GM21825 (cell line): ENCODE measurements at regions not wholly inside any gene's neighbourhood (a gene's known extent, or its start where the extent isn't known, plus 50 kb on each side); places are given as distances from the start of the nearest gene placed in this dataset.
"Not testable (repeated sequence)": the region's sequence is repeated elsewhere in the genome, so short reads cannot be mapped to it uniquely, and the experiment has no call there.

Experiments
- ATAC-seq: cut with Tn5 transposase; IDR thresholded peaks from one replicate; pipeline ENCODE4 v1.9.1; 2021; ENCODE audit warnings: mild to moderate bottlenecking, moderate library complexity; ENCODE audit not compliant: unreplicated experiment

GRCh38 chrX:30008031-30008430, 207.3 kb upstream of the MAGEB2 start:
- no peak for ATAC-seq

DNA sequence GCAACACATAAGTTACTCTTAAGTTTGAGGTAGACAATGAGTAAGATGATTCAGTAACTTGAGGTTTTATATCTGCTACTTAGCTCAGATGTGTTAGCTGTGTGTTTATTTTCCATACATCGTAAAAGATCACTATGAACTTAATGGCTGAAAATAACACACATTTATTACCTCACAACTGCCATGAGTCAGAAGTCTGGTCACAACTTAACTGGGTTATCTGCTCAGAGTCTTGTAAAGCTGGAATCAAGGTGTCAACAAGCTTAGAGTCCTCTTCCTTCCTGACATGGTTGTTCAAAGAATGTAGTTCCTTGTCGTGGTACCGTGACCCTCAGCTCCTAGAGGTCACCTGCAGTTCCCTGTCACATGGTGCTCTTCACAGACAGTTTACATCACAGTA, 204.9 kb upstream of the MAGEB2 start:
- ATAC-seq: no peak

GRCh38 chrX:30015440-30015839, 199.9 kb upstream of the MAGEB2 start:
- no peak for ATAC-seq

DNA sequence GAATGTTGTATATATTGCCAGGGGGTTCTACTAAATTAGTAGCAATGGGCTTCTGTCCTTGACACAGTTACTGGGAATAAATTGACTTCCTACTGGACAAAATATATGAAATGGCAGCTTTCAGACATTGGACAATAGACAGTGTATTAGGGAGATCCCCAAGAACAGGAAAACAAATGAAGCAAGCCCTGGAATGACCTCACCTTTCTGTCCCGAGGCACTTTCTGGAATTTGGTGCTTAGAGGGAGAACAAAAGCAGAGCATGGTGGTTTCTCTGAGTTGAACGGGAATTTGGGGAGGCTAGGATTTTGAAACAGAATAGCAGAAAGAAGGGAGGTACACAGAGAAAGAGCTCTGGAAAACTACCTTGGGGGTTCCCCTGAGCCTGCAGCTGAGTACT, 187.7 kb upstream of the MAGEB2 start:
- no peak for ATAC-seq

GRCh38 chrX:30036406-30036805, 179.0 kb upstream of the MAGEB2 start:
- not testable (repeated sequence) for ATAC-seq

GRCh38 chrX:30039768-30040167, 175.6 kb upstream of the MAGEB2 start:
- ATAC-seq: no peak

GRCh38 chrX:30060718-30061117, 154.6 kb upstream of the MAGEB2 start:
- ATAC-seq: no peak

DNA sequence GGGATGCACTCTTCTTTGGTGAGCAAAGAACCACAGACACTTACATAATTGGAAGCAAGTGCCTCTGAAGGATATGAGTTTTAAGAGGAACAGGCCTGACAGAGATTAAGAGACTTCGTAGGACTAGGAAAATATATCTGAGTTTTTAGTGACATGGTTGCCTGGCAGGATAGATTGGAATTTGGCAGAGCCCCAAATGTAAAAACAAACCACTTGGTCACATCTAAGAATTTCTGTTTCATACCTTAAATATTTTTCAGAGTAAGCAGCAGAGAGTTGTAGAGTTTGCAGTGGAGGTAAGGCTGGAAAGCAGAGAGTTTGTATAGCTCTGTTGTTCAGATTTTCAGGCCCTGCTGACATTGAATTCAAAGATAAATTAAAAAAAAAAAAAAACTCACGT, 150.1 kb upstream of the MAGEB2 start:
- ATAC-seq: no peak

DNA sequence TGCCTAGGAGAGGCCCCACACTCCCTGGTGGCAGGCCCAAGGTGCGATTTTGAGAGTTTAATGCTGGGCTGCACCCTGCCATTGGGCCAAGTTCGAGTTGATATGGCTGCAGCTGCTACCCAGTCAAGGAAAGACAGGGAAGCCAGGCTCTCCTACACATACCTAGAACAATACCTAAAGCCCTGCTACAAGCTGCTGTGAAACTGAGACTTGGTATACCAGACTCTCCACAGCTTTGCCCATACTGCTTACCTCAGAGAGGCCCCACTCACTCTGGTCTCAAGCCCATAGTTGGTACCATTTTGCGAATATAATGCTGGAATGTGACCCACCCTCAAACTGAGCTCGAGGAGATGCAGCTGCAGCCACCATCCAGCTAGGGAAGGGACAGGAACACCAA, 147.7 kb upstream of the MAGEB2 start:
- no peak for ATAC-seq

DNA sequence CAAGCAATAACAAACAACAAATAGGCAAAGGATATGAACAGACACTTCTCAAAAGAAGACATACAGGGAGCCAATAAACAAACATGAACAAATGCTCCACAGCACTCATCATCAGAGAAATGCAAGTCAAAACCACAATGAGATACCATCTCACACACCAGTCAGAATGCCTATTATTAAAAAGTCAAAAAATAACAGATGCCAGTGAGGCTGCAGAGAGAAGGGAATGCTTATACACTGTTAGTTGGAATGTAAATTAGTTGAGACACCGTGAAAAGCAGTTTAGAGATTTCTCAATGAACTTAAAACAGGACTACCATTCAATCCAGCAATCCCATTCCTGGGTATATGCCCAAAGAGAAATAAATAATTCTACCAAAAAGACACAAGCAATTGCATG, 129.8 kb upstream of the MAGEB2 start:
- no peak for ATAC-seq

- ATAC-seq: no peak
Measured at GRCh38 chrX:30111431-30111830, 103.9 kb upstream of the MAGEB2 start.

DNA sequence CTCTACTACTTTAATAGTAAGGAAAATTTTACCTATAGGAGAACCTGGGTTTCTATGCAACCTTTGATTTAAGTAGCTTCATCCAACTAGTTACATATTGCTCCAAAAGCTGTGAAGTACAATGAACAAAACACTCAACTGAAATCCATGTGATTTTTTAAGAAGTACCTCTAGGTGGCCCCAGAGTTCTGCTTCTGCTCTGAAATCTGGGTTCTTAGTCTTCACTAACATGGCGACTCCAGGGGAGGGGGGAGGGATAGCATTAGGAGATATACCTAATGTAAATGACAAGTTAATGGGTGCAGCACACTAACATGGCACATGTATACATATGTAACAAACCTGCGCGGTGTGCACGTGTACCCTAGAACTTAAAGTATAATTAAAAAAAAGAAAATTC, 73.4 kb upstream of the MAGEB2 start:
- peak; percentile 85 for ATAC-seq

DNA sequence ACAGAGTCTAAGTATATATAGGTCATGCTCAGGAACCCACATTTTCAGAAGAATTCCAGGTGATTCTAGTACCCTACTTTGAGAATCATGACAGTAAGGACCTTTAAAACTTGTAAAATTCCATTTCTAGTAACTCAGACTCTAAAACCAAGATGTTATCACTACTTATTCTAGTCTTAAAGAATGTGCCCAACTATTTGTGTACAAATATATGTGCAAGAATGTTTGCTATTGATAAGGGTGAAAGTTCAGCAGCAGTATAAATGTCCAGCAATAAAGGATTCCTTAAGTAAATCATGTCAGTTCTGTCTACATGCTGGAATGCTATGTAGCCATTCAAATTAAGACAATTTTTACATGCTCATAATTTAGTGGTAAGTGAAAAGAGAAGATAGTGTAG, 71.1 kb upstream of the MAGEB2 start:
- no peak for ATAC-seq

DNA sequence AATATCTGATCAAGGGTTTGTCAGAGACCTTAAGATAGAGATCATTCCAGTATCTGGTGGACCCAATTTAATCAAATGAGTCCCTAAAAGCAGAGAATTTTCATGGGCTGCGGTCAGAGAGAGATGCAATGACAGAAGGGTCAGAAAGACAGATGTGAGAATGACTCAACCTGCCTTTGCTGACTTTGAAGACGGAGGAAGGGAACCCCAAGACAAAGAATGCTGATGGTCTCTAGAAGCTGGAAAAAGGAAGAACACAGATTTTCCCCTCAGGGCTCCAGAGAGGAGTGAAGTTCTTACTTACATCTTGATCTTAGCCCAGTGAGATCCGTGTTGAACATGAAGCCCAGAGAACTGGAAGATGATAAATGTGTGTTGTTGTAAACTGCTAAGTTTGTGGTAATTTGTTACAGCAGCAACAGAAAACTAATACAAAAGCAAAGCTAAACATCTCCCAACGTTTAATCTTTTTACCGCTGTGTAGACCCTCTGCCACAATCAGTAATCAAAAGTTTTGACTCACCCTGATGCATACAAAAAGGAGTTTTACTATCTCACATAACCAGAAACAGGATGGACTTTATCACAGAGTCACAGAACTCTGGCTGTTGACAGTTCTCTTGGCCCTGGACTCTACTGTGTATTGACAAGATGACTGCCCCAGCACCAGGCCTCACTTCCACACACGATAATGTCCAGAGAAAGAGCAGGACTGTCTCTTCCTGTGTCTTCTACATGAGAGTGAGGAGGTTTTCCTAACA, 70.2 kb upstream of the MAGEB2 start:
- no peak for ATAC-seq

- no peak for ATAC-seq
Measured at GRCh38 chrX:30147996-30148643, 67.2 kb upstream of the MAGEB2 start.

GRCh38 chrX:30149206-30149605, 66.2 kb upstream of the MAGEB2 start:
- not testable (repeated sequence) for ATAC-seq

DNA sequence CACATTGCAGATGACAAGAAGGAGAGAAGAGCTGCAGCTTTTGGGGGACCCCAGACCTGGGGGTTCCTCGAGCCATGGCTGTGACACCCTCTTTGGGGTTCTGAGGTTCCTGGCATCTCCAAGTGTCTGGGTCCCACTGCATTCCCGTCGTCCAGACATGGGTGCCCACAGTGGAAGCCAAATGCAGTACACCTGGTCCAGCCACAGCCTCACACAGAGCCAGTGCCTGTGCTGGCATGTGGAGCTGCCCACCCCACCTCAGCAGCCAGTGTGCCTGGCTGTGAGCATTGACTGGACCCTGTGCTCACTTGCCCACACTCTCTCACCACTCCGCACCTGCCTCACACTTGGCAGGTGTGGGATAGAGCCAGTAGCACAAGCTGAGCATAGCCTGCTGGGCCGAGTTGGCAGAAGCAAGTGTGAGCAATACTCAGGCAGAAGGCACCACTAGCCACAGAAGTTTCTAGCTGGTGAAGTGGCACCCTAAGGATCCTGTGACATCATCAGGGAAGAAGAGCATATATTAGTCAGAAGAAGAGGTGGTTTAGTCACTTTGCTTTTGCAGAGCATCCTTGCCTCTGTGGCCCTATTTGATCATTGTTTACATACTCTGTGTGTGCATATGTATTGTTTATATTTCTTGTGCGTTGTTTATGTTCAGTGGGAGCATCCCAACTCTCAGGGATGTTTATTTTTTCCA, 65.0 kb upstream of the MAGEB2 start:
- ATAC-seq: no peak

GRCh38 chrX:30151964-30152363, 63.4 kb upstream of the MAGEB2 start:
- no peak for ATAC-seq

DNA sequence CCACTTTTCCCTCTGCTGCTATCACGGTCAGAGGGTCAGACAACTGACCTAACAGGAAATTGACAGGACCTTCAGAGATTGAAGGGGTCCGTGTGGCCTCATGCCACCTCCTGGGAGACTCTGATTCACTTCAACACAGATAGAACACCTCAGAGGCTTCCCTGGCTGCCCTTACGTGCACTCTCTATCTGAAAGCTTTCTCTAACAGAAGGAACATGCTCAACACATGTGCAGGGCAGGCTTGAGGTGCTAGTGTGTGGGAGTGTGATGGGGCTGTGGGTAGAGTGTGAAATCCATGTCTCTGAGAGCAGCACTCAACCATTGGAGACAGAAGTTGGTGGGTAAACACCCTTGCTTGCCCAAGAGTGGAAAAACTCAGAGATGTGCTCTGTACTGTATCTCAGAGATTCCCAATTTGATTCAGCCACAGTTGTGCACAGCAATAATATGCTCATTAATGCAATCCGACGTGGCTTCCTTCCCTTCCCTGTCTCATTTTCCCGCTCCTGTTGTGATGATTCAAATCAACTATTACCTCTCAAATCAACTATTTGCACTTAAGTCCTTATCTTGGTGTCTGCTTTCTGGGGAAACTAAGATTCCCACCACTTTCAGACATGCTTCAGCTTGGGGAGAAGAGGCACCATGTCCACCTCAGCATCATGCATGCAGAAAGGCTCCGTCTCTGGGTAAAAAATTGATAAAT, 62.0 kb upstream of the MAGEB2 start:
- ATAC-seq: no peak

- no peak for ATAC-seq
Measured at GRCh38 chrX:30153881-30154260, 61.5 kb upstream of the MAGEB2 start.

GRCh38 chrX:30156009-30156408, 59.4 kb upstream of the MAGEB2 start:
- no peak for ATAC-seq
